IgD-negative memory B cell (primary cell): ENCODE measurements at regions not wholly inside any gene's neighbourhood (a gene's known extent, or its start where the extent isn't known, plus 50 kb on each side); places are given as distances from the start of the nearest gene placed in this dataset.

ENCODE experiments used
- H3K27ac Mint-ChIP-seq, 3 donors: one replicate each; pipeline ENCODE4 v1.8.0; 2020 to 2022; ENCODE audit warnings: mild to moderate bottlenecking in 3 of 3, mixed read lengths in 3 of 3, moderate library complexity in 1 of 3
- H3K27me3 Mint-ChIP-seq: one replicate; pipeline ENCODE4 v1.8.0; 2021; ENCODE audit warnings: mixed read lengths
- H3K36me3 Mint-ChIP-seq: one replicate; pipeline ENCODE4 v1.8.0; 2020; ENCODE audit warnings: mild to moderate bottlenecking, mixed read lengths
- H3K4me1 Mint-ChIP-seq, 3 donors: one replicate each; pipeline ENCODE4 v1.8.0; 2020 to 2022; ENCODE audit warnings: mixed read lengths in 3 of 3, mild to moderate bottlenecking in 1 of 3
- H3K4me3 Mint-ChIP-seq, 4 donors: one replicate each; pipeline ENCODE4 v1.8.0; 2020 to 2022; ENCODE audit warnings: mild to moderate bottlenecking in 4 of 4, mixed read lengths in 4 of 4, moderate library complexity in 3 of 4
- H3K9me3 Mint-ChIP-seq, 3 donors: one replicate each; pipeline ENCODE4 v1.8.0; 2020 to 2021; ENCODE audit warnings: mixed read lengths in 3 of 3, mild to moderate bottlenecking in 1 of 3

GRCh38 chr15:88391006-88391405 is 76.2 kb downstream of the MRPL46 start:
- no peaks in the 10 kb centered on the region for H3K36me3 Mint-ChIP-seq
- H3K27me3 Mint-ChIP-seq, result peaks cover 8% of the 10 kb centered on the region
- no peaks in the 10 kb centered on the region for H3K4me1 Mint-ChIP-seq
- no peak overlapping the region for H3K4me3 Mint-ChIP-seq
- no peak overlapping the region for H3K27ac Mint-ChIP-seq
- H3K9me3 Mint-ChIP-seq, result peaks cover 0 to 1% (median 0%) of the 10 kb centered on the region in 3 donors

GRCh38 chr15:88390164-88390901 is 76.9 kb downstream of the MRPL46 start:
- peak overlapping the region in 1 of 3 donors; percentile 3 for H3K27ac Mint-ChIP-seq
- no peaks in the 10 kb centered on the region for H3K9me3 Mint-ChIP-seq
- no peaks in the 10 kb centered on the region for H3K36me3 Mint-ChIP-seq
- H3K4me3 Mint-ChIP-seq, result no peak overlapping the region
- peaks cover 8% of the 10 kb centered on the region for H3K27me3 Mint-ChIP-seq
- no peaks in the 10 kb centered on the region for H3K4me1 Mint-ChIP-seq

GRCh38 chr15:88389120-88389519 is 78.1 kb downstream of the MRPL46 start:
- no peaks in the 10 kb centered on the region for H3K36me3 Mint-ChIP-seq
- H3K4me3 Mint-ChIP-seq, result no peak overlapping the region
- H3K27me3 Mint-ChIP-seq, result peaks cover 6% of the 10 kb centered on the region
- H3K27ac Mint-ChIP-seq, result no peak overlapping the region
- H3K9me3 Mint-ChIP-seq, result no peaks in the 10 kb centered on the region
- no peaks in the 10 kb centered on the region for H3K4me1 Mint-ChIP-seq

GRCh38 chr15:88388686-88389085 is 78.5 kb downstream of the MRPL46 start:
- Mint-ChIP-seq H3K36me3 (no peaks in the 10 kb centered on the region), H3K4me1 (no peaks in the 10 kb centered on the region), H3K9me3 (no peaks in the 10 kb centered on the region), H3K4me3 (no peak overlapping the region), H3K27me3 (peaks cover 6% of the 10 kb centered on the region), H3K27ac (no peak overlapping the region)

- H3K36me3 Mint-ChIP-seq, result no peaks in the 10 kb centered on the region
Measured at GRCh38 chr15:88385078-88385700, 82.0 kb downstream of the MRPL46 start.

GRCh38 chr15:88383354-88383753 is 83.8 kb downstream of the MRPL46 start:
- Mint-ChIP-seq H3K27ac (no peak overlapping the region), H3K27me3 (peaks cover 2% of the 10 kb centered on the region), H3K9me3 (no peaks in the 10 kb centered on the region)

More at GRCh38 chr15:88385078-88385700, 82.0 kb downstream of the MRPL46 start:
- H3K4me3 Mint-ChIP-seq, result no peak overlapping the region
- H3K27me3 Mint-ChIP-seq, result peaks cover 4% of the 10 kb centered on the region
- no peaks in the 10 kb centered on the region for H3K4me1 Mint-ChIP-seq
- no peaks in the 10 kb centered on the region for H3K9me3 Mint-ChIP-seq
- no peak overlapping the region for H3K27ac Mint-ChIP-seq

GRCh38 chr15:88382482-88382983 is 84.7 kb downstream of the MRPL46 start:
- Mint-ChIP-seq H3K4me1 (no peaks in the 10 kb centered on the region), H3K27ac (no peak overlapping the region), H3K9me3 (no peaks in the 10 kb centered on the region), H3K4me3 (no peak overlapping the region), H3K36me3 (no peaks in the 10 kb centered on the region), H3K27me3 (peaks cover 3% of the 10 kb centered on the region)

More at GRCh38 chr15:88383354-88383753, 83.8 kb downstream of the MRPL46 start:
- no peaks in the 10 kb centered on the region for H3K4me1 Mint-ChIP-seq
- no peaks in the 10 kb centered on the region for H3K36me3 Mint-ChIP-seq
- no peak overlapping the region for H3K4me3 Mint-ChIP-seq

GRCh38 chr15:88378188-88378637 is 89.0 kb downstream of the MRPL46 start:
- H3K4me3 Mint-ChIP-seq, result no peak overlapping the region
- no peaks in the 10 kb centered on the region for H3K9me3 Mint-ChIP-seq
- peaks cover 6% of the 10 kb centered on the region for H3K27me3 Mint-ChIP-seq
- H3K4me1 Mint-ChIP-seq, result no peaks in the 10 kb centered on the region
- no peak overlapping the region for H3K27ac Mint-ChIP-seq
- H3K36me3 Mint-ChIP-seq, result no peaks in the 10 kb centered on the region

- no peaks in the 10 kb centered on the region for H3K4me1 Mint-ChIP-seq
- H3K9me3 Mint-ChIP-seq, result peaks cover 0 to under 1% (median 0%) of the 10 kb centered on the region in 3 donors
- no peak overlapping the region for H3K4me3 Mint-ChIP-seq
- H3K27me3 Mint-ChIP-seq, result peaks cover 4% of the 10 kb centered on the region
- H3K36me3 Mint-ChIP-seq, result no peaks in the 10 kb centered on the region
- H3K27ac Mint-ChIP-seq, result no peak overlapping the region
Measured at GRCh38 chr15:88377509-88377908, 89.7 kb downstream of the MRPL46 start.

GRCh38 chr15:88376574-88377174 is 90.5 kb downstream of the MRPL46 start:
- no peaks in the 10 kb centered on the region for H3K4me1 Mint-ChIP-seq
- no peak overlapping the region for H3K4me3 Mint-ChIP-seq
- H3K27ac Mint-ChIP-seq, result no peak overlapping the region
- H3K36me3 Mint-ChIP-seq, result no peaks in the 10 kb centered on the region
- peaks cover 4% of the 10 kb centered on the region for H3K27me3 Mint-ChIP-seq
- peaks cover 0 to 2% (median 0%) of the 10 kb centered on the region in 3 donors for H3K9me3 Mint-ChIP-seq

GRCh38 chr15:88375234-88375927 is 91.8 kb downstream of the MRPL46 start:
- Mint-ChIP-seq H3K27ac (no peak overlapping the region), H3K4me1 (no peaks in the 10 kb centered on the region), H3K9me3 (peaks cover 0 to 2% (median 0%) of the 10 kb centered on the region in 3 donors), H3K4me3 (no peak overlapping the region), H3K27me3 (peaks cover 5% of the 10 kb centered on the region), H3K36me3 (no peaks in the 10 kb centered on the region)

- Mint-ChIP-seq H3K36me3 (no peaks in the 10 kb centered on the region), H3K9me3 (peaks cover 0 to 5% (median 2%) of the 10 kb centered on the region in 3 donors), H3K4me3 (no peak overlapping the region), H3K27ac (no peak overlapping the region), H3K27me3 (no peaks in the 10 kb centered on the region), H3K4me1 (peaks cover 0 to 4% (median 0%) of the 10 kb centered on the region in 3 donors)
Measured at GRCh38 chr15:88365124-88365523, 102.1 kb downstream of the MRPL46 start.

- Mint-ChIP-seq H3K9me3 (peaks cover 0 to 21% (median 11%) of the 10 kb centered on the region in 3 donors), H3K4me1 (no peaks in the 10 kb centered on the region), H3K36me3 (peaks cover 8% of the 10 kb centered on the region), H3K27ac (no peak overlapping the region), H3K4me3 (no peak overlapping the region), H3K27me3 (peaks cover 9% of the 10 kb centered on the region)
Measured at GRCh38 chr15:88348579-88349230, 92.2 kb upstream of the NTRK3 start.

GRCh38 chr15:88345962-88346361 is 89.4 kb upstream of the NTRK3 start:
- peaks cover 0 to 2% (median 0%) of the 10 kb centered on the region in 3 donors for H3K9me3 Mint-ChIP-seq
- no peak overlapping the region for H3K4me3 Mint-ChIP-seq
- H3K4me1 Mint-ChIP-seq, result no peaks in the 10 kb centered on the region
- H3K27ac Mint-ChIP-seq, result no peak overlapping the region
- peaks cover 3% of the 10 kb centered on the region for H3K36me3 Mint-ChIP-seq
- H3K27me3 Mint-ChIP-seq, result peaks cover 9% of the 10 kb centered on the region
